Left colon (tissue), 2 donors: ENCODE measurements at regions not wholly inside any gene's neighbourhood (a gene's known extent, or its start where the extent isn't known, plus 50 kb on each side); places are given as distances from the start of the nearest gene placed in this dataset.
"Not testable (repeated sequence)": the region's sequence is repeated elsewhere in the genome, so short reads cannot be mapped to it uniquely, and the experiment has no call there.

Experiments
- ATAC-seq: fragments of 200-7000 bp; cut with Tn5 transposase; one replicate; pipeline ENCODE4 v1.9.1; 2020; ENCODE audit warnings: mild to moderate bottlenecking, moderate library complexity
- DNase-seq, 2 donors: peaks; one replicate each; pipeline ENCODE4 v3.0.0-alpha.2; 2020
- intact Hi-C, 2 donors: fragments of 100-400 bp; cut with DNase I in 1 of 2; cut with micrococcal nuclease in 1 of 2; formaldehyde crosslinking; loops; one replicate each; pipeline versions ENCODE4 v1.11.2 to v1.14.0; 2022; cut with DNase I, micrococcal nuclease
- donor health status: DM: no; HTN: no; CAD: no.
- donor health status: DM: yes; HTN: yes; CAD: no.

DNA sequence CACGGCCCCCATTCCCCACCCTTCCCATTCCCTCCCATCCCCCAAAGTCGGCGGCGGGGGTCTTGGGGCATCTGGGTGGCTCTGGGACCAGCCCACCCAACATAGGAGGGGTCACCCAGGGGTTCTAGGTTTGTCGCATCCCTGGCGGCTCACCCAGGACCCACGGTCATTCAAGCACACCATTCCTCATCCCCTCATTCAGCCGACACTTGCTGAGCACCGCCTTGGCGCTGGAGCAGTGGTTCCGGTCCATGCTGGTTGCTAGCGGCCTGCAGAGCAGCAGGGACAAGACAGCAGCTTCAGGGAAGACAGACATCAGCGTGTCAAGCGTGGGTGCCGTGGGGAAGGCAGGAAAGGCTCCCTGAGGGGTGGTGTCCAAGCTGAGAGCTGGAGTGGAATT is 50.5 kb upstream of the OTOS start:
- DNase-seq: peak in 1 of 2 donors; percentile 8
- intact Hi-C loops: no loop called here
- ATAC-seq: no peak

DNA sequence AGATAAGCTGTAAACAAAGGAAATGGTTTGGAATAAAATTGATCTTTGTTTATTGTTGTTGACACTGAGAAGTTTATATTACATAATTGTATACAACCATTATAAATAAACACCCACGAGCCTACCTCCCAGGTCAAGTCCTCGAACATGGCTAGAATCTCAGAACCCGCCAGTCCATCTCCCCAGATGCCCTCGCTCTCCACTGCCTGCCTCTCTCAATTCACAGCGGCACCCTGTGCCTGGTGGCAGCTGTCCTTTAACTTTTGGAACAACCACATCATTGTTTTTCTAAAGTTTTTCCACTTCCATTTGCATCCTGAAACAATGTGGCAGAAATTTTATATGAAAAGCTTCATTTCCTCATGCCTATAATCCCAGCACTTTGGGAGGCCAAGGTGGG is 52.2 kb upstream of the OTOS start:
- no peak for DNase-seq
- ATAC-seq: no peak
- intact Hi-C loops: no loop called here

DNA sequence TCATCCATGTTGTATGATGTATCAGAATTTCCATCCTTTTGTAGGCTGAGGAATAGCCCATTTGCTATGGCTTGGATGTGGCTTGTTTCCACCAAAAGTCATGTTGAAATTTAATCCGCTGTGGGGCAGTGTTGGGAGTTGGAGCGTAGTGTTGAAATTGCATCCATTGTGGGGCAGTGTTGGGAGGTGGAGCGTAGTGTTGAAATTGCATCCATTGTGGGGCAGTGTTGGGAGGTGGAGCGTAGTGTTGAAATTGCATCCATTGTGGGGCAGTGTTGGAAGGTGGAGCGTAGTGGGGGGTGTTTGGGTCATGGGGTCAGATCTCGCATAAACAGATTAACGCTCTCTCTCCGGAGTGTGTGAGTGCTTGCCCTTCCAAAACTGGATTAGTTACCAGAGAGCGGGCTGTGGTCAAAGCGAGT is 53.9 kb upstream of the OTOS start:
- intact Hi-C loops, ATAC-seq, DNase-seq: not testable (repeated sequence)

DNA sequence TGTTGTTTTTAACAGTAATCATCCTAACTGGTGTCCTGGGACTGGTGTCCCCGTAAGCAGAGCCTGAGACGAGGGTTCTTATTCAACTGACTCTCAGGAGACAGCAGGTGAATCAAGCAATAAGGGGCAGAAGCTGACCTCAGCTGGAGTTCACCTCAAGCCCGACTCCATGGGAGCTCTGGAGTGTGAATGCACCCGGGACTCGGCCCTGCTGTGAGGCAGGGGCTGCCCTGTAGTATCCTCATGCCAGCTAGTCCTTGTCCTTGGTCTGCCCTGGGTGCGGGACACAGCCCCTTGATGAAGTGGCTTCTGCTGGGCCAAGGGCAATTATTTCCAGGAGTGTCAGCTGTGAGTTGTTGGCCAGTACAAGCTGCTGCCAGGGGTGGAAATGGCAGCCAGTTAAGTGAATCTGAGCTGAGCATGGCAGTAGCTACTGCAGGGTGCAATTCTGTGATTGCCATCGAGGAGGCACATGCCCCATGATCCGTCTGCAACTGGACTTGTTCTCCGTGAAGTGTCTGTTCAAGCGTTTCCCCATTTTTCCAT is 54.9 kb upstream of the OTOS start:
- DNase-seq: no peak
- no peak for ATAC-seq
- intact Hi-C loops: no loop called here

DNA sequence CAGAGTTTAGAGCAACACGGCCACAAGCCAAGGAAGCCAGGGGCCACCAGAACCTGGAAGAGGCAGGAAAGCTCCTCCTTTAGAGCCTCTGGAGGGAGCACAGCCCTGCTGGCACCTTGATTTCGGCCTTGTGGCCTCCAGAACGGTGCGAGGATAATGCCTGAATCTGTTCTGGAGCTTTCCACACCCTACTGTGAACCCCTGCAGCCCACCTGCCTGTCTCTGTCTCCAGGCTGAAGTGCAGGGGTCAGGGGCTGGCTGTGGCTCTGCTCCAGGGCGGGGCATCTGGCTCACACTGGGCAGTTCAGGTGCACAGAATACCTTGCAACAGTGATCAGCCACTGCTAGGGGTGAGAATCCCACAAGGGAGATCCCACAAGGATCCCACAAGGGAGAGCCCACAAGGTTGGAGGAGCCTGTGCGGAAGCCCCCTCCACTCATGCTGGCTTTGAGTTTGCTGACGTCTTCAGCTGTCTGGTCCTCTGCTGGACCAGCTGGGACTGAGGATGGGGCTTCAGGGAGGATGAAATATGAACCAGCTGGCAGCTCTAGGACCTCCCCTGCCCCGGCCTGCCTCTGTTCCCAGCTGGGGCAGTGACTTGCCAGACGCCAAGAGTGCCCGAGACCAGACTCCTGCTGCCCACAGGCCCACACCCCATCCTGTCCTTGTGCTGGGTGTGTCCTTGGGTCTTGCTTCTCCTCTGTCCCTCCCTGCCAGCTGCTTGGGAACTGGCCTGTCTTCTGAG is 56.4 kb upstream of the OTOS start:
- ATAC-seq (no peak), DNase-seq (no peak)
- intact Hi-C loops: no loop called here

DNA sequence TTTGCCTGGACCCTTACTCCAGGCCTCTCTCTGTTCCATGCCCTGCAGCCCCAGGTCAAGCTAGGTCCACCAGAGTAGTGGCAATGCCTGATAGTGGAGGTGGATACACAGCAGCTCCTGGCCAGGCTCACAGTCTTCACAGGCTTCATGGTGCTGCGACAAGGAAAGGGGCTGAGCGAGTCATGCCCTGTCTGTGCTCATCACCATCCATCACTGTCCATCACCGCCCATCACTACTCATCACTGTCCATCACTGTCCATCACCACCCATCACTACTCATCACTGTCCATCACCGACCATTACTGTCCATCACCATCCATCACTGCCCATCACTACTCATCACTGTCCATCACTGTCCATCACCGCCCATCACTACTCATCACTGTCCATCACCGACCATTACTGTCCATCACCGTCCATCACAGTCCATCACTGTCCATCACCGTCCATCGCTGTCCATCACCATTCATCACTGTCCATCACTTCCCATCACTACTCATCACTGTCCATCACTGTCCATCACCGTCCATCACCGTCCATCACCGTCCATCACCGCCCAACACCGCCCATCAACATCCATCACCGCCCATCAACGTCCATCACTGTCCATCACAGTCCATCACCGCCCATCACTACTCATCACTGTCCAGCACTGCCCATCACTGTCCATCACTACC is 57.1 kb upstream of the OTOS start:
- ATAC-seq: no peak
- no peak for DNase-seq
- intact Hi-C loops: no loop called here

DNA sequence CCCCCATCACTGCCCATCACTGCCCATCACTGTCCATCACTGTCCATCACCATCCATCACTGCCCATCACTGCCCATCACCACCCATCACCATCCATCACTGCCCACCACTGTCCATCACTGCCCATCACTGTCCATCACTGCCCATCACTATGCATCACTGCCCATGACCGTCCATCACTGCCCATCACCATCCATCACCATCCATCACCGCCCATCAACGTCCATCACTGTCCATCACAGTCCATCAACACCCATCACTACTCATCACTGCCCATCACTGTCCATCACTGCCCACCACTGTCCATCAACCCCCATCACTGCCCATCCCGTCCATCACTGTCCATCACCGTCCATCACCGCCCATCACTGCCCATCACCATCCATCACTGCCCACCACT is 57.8 kb upstream of the OTOS start:
- intact Hi-C loops: no loop called here
- no peak for ATAC-seq
- no peak for DNase-seq

DNA sequence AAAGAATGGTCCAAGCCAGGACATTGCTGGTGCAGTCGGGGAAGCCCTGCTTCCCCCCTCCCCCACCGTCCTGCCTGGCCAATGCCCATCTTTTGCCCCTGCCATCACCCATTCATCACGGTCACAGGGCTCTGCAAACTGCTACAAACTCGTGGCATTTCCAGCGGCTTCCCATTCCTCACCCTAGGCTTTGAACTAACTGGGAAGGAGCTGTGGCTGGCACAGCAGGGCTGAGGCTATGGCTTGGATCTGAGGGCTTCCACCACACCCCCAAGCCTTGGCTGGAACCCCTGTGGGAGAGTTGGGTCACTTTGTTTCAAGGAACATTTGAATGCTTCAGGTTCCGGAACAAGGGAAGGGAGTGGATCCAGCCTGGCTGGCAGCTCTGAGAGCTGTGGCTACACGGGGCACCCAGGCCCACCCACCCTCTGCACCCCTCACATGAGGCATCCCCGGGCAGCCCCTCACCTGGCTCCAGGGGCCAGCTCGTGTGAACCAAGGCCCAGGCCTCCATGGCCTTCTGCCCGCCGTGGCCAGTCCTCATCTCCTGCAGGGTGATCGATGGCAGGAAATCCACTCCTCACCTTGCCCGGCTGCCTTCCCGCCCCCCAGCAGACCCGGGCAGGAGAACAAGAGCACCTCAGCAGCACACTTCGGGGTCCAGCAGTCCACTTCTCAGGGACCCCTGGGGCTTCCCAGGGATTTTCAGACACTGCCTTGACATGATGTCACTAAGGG is 58.8 kb upstream of the OTOS start:
- intact Hi-C loops: no loop called here
- DNase-seq (no peak), ATAC-seq (no peak)

DNA sequence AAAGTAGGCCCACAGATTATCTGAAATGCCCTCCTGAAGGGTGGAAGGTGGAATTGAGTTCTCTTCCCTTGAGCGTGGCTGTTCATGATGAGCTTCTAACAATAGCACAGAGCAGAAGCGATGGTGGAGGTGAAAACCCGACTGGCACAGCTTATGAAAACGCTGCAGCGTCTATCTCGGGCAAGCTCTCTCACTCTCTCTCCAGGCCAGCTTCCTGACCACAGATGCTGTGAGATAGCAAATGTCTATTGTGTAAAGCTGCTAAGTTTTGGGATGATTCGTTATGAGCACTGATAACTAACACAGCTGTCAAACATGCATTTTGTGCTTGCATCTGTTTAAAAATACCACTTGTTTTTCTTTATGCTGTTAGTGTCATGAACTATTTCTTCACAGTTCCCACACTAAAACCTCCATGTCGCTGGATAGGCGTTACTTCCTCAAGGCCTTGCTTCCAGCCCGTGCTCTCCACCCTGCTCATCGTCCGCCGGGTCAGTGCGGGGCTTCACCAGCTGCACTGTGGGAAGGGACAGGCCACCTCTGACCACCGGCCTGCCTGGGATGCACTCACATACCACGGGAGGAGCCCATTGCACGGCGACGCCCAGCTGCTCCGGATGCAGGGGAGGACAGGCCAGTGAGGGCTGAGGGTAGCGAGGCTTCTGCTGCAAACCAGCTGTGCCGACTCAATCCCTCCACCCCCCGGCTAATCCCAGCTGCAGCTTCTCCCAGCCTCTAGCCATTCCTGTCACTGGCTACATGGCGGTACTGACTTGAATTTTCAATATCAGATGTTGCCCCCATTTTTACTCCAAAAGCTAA is 60.0 kb upstream of the OTOS start:
- DNase-seq (peak; percentile 11 to 22), ATAC-seq (no peak)
- intact Hi-C loops: no loop called here

DNA sequence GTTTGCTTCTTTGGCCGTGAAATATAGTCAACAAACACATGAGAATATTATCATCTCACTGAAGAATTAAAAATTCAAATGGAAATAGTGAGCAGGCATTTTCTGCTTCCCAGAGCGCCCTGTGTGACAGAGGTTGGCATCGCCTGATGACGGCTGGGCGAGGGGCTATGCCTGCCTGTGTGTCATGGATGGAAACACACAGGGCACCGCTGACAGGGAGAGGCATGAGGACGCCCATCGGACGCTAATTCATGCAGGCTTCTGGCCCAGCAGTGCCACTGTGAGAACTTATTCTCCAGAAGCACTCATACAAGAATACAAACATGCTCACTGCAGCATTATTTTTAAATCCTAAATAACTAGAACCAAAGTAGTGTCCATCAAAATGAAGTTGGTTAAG is 61.4 kb upstream of the OTOS start:
- intact Hi-C loops: no loop called here
- DNase-seq (peak in 1 of 2 donors; percentile 8), ATAC-seq (no peak)

DNA sequence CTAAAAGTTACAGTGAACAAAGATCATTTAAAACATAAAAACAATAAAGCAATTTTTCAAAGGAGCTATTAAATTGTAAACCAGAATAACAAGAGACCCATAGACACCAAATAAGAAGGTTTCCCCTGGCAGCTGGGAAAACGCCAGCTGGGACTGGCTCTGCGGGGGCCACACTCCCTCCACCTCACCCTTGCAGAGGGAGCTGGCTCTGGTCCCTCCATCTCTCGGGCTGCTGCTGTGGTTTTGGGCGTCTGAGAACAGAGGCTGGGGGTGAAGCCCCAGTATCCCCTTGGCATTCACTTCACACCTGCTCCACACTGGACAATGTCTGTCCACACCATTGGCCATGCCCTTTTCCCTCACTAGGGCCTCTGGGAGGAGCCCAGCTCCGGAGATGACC is 62.1 kb upstream of the OTOS start:
- ATAC-seq: no peak
- intact Hi-C loops: no loop called here
- DNase-seq: no peak

DNA sequence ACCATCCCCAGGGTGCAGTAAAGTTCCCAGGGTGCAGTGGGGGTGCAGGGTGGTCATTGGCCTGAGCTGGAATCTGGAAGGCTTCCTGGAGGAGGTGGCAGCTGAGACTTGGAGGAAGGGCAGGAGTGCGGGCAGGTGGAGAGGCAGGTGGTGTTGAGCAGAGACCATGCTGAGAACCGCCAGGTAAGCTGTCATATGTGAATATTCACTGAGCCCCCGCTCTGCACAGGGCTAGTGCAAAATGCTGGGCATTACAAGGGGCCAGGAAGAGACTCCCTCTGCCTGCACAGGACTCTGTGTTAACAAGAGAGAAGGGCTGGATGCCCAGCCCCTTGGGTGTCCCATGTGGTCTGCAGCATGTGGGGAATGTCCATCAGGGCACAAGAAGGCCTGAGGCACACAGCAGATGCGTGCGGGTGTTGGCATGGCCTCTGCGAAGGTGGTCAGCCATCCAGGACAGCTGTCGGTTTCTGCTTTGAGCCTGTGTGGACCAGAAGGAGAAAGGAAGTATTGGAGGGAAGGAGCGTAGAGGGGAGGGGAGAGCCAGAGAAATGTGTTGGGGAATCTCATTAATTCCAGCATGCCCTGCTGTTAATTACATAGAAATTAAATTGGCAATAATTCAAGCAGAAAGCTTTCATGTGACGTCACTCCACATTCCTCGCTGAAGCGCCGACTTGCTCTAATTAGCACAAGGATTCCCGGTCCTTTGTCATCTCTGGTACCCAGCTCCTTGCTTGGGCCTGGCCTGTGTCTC is 62.8 kb upstream of the OTOS start:
- intact Hi-C loops: no loop called here
- DNase-seq (no peak), ATAC-seq (no peak)

DNA sequence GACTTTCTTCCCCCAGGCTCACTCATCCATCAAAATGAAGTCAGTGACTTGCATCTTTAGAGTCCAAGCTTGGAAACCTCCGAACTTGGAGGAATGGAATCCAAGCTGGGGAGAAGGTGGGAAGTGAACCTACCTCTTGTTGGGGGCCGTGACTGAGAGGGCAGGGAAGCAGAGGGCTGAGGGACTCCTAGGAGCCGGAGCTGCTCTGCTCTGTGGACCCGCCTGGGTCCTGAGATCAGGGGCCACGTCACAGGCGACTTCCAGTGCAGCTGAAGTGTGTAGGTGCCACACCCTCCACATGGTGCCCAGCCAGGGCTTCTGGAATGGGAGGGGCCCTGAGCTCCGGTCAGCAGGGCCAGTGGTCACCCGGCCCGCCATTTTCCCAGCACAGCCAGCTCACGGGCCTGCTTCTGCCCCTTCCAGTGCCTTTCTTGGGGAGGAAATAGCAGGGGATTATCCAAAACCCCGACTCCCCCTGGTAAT is 63.4 kb upstream of the OTOS start:
- intact Hi-C loops: no loop called here
- DNase-seq (peak in 1 of 2 donors; percentile 16), ATAC-seq (no peak)

DNA sequence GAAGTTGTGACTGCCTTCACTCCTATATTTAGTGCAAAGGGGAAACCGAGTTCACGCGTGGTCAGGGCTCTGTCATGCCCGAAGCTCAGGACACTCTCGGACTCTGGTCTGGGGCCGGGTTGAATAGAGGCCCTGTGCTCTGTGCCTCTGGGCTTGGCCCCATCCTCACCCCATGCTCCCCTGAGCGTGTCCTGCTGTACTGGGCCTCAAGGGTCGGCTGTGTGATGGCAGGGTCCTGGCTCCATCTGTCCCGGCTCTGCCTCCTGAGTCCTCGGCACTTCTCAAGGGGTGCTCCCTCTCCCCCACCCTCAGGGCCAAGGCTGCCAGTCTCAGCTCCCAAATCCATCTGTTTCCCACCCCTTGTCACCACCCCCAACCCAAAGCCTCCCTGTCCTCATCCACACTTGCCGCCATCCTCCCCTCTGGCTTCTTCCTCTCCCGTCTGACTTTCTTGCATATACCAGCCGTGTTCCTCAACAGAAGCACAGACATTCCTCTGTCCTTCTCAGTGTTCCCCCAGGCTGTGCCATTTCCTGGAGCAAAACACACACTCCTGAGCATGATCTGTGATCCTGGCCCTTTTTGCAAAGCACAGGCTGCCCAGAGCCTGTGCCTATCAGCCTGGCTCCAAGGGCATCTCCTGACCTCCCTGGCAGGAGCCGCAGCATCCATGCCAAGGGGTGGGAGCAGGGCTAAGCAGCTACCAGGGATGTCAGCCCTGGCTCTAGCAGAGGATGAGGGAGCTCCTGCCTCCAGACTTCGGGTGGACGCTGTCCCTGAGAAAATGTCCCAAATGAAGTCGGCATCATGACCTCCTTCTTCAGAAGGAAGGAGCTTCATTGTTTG is 64.2 kb upstream of the OTOS start:
- ATAC-seq: no peak
- intact Hi-C loops: no loop called here
- peak in 1 of 2 donors; percentile 19 for DNase-seq

DNA sequence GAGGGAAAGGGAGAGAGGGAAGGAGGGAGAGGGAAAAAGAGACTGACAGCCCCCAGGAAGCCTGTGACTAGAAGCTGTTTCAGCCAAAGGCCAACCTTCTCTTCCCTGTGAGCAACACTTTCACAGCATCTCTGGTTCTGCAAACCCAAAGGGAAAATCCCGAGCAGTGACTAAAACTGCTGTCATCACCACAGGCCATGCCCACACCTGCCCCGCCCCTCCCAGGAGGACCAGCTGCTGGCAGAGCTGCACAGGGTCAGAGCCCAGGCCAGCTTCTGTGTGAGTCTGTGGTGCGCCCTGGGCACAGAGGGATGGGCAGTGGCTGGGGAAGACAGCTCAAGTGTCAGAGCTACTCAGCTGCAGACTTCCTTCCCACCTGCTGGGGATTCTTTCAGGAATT is 64.9 kb upstream of the OTOS start:
- intact Hi-C loops: no loop called here
- DNase-seq (peak in 1 of 2 donors; percentile 9), ATAC-seq (no peak)

DNA sequence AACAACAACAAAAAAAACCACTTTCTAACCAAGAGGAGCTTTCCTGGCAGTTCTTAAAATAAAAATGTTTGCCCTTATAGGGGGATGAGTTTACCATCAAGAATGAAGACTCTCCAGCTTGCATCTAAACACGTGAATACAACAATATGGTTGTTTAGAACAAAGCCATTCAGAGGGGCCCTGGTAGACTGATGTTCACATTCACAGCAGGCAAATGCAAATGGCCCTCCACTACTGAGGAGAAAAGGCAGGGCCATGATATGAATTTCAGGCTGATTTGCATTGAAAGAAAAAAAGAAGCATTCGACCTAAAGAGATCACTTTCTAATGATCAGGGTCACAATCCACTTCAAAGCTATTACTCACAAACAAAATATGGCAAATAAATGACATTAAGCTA is 65.3 kb upstream of the OTOS start:
- intact Hi-C loops: no loop called here
- ATAC-seq: no peak
- no peak for DNase-seq

DNA sequence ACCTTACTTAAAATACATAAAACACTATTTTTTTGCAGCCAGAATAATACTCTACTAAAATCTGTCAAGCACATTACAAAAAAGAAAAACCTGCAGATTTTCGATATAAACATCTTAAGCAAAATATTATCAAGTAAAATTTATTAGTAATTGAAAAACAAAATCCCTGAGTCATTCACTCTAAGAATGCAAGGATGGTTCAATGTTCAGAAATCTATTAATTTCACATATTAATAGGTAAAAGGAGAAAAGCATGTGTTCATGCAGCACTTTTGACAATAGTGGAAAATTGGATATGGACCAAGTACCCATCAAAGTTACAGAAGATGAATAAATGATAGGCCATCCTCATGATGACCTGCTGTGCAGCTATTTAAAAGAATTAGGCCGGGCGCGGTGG is 66.2 kb upstream of the OTOS start:
- intact Hi-C loops: no loop called here
- no peak for ATAC-seq

More for the DNA sequence above, 66.2 kb upstream of the OTOS start:
- no peak for DNase-seq
